B cell (primary cell): ENCODE measurements at regions not wholly inside any gene's neighbourhood (a gene's known extent, or its start where the extent isn't known, plus 50 kb on each side); places are given as distances from the start of the nearest gene placed in this dataset.

Experiments used
- CTCF ChIP-seq: fragments of 200-600 bp; IDR thresholded peaks from one replicate; pipeline ENCODE4 v1.8.0; 2022; ENCODE audit warnings: antibody characterized with exemption, mild to moderate bottlenecking
- EZH2 ChIP-seq: IDR thresholded peaks from 2 replicates; pipeline ENCODE4 v1.6.1; 2012; ENCODE audit warnings: borderline replicate concordance, low read depth, mild to moderate bottlenecking, moderate library complexity, low read length; ENCODE audit not compliant: insufficient read depth, poor library complexity, severe bottlenecking

- no peak for TF ChIP-seq CTCF
- no peak for TF ChIP-seq EZH2
These were observed 218.2 kb upstream of the ADGRL2 start for GRCh38 chr1:81582467-81582986.
